Right renal pelvis (tissue), 4 donors: ENCODE measurements at regions not wholly inside any gene's neighbourhood (a gene's known extent, or its start where the extent isn't known, plus 50 kb on each side); places are given as distances from the start of the nearest gene placed in this dataset.

Experiments used
- DNase-seq, 4 donors: peaks; one replicate each; pipeline ENCODE4 v3.0.0-alpha.2; 2013; ENCODE audit warnings: low read depth in 4 of 4, low spot score in 3 of 4, missing footprints in 1 of 4

GRCh38 chr3:99384596-99384995, 253.8 kb upstream of the COL8A1 start:
- no peak for DNase-seq

GRCh38 chr3:99376926-99377325, 261.5 kb upstream of the COL8A1 start:
- DNase-seq: no peak

DNA sequence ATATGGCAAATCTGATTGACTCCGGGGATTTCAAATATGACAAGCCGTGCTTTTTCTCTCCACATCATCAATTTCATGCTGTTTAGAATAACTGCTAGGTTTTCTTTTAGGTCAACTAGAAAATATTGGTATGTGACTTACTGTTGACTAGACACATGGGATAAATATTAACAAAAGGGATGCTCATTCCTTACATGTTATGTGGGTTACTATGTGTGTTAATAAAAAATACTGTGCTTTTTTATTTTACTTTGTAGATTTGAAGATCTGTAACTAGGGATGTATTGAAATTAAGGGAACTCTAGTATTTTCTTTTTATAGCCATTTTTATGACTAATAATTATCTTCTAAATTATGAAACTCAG, 264.6 kb upstream of the COL8A1 start:
- DNase-seq: no peak

DNA sequence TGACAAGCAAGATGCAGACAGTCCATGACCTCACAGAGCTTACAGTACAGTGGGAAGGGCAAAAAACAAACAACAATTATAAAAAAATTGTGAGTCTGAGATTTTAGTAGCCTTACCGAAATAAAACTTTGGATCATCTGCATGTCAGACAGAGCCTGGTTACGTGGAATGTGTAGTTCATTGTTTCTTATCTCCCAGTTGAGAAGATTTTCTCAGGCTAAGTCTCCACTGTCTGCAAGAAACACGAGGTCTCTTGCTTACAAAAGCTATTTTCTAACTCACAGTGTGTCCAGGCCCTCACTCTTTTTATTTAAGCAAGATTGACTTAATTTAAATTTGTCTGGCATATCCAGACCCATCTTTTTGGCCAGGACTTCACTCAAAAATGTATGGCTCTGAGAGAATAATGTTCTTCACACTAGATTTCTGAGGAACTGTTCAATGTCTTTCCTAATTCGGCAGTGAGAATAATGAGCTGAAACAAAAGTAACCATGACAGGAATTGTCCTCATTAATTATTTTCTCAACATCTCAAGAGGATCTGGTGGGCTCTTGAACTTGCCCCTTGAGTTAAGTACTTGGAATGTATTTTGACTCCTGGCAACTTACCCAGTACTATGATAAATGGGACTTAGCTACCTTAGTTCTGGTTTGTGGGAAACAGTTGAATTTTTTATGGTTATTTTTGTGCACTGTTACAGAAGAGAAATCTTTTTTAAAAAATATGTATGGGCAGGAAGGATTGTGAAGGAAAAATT, 265.1 kb upstream of the COL8A1 start:
- no peak for DNase-seq

DNA sequence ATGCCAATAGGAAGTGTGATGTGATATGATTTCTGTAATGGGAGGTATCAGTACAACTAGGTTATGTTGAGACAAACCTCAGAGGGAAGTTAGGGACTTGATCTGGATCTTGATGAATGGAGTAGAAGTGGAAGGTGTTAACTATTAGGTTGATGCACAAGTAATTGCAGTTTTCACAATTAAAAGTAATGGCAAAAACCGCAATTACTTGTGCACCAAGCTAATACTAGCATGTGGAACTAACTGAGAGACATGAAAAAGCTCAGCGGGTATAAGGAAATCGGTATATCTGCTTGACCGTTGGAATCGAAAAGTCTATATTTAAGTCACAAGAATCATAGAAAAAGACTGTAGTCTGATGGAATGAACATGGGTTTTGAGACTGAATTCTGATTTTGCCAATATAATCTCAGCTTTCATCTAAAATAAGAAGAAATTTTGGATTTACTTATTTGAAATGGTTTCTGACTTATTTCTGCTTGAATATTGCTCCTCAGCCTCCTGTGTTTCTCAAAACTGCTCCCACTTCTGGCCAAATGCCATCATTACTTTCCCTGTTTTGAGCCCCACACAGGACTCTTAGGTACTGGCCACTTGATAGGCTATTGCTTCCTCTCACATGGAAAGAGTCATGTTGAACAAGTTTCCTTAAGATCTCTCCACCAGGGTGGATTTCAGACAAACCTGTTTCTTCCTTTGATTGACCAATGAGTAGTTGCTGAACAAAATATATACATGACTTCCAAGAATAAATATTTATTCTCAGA, 271.5 kb upstream of the COL8A1 start:
- DNase-seq: no peak

DNA sequence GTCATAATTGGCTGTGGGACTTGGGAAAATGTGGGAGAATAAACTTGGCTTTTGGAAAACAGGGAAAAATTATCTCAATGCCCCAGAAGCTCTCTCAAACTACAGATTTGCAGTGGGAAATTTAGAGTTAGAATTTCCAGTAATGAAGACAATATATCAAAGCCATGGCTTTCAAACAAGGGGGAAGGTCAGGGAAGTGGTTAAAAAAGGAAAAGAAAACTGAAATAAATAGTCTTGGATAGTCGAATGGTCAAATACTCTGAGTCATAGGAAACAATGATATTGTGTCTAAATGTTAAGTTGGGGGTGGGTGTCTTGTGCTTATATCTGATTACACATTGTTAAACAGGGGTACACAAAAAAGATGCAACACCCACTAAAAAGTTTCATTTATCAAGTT, 272.4 kb upstream of the COL8A1 start:
- no peak for DNase-seq

DNA sequence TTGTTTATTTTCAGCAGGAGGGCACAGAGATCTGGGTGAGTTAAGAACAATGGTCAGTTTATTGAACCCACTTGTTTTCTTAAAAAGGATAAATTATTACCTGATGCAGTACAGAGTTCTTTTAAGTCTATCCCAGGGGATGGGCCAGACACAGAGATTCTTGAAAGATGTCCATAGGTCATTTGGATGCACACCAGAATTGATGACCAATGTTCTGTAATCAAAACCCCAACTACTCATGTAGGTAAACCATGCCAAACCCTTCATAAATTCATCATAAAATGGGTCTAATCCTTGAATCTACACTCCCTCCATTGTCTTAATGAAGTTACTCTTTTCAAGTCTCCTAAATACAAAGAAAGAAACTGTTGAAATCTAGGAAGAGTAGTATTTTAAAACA, 273.0 kb upstream of the COL8A1 start:
- DNase-seq: no peak

GRCh38 chr3:99357131-99357530, 281.3 kb upstream of the COL8A1 start:
- DNase-seq: no peak

DNA sequence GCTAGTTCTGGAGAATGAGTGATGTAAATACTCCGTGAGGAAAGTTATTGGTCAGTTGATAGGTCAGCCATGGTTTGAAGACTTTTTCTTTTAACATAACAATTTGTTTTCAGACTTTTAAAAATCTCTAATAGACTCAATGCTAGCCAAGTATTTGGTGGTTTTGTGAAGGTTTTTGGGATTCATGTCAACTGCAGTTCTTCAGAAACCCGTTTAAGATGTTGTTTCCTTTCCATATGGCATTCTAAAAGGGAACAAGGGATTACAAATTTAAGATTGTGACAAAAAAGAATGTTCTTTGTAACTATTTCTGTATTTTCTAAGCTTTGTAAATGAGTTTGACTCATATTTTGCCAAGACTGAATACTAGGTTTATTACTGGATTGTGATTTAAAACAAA, 281.7 kb upstream of the COL8A1 start:
- DNase-seq: no peak

DNA sequence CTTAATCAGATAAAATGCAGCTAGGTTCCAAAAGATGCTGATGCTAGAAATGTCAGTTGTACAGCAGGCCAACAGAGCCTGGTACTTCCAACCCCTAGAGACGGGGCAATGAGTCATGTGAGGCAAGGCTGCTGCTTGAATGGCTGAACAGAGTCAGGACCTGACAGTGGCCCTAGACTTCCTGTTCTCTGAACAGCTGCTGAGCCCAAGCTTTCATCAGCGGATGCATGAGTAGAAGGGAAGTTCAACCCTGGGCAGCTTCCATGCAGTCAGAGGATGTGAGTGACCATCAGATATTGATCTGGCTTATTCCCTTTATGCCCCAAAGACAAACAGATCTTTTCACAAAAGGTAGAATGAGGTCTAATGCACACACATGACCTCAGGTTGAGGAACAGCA, 282.9 kb upstream of the COL8A1 start:
- no peak for DNase-seq

DNA sequence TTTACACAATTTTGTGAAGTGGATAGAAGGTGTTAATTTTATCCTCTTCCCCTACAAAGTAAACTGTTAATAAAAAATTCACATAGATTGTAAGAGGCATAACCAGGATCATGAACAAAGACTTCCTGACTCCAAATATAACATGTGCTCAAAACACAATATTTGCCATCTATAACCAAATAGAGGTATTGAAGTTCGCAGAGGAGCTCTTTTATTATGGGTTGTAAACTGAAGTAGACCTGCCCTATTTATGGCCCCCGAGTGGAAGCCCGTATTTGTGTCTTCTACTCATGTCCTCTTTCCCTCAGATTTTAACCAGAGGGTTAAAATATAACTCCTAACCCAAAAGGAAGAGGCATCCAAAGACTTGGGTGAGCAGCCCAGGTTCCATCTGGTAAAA, 285.6 kb upstream of the COL8A1 start:
- no peak for DNase-seq

GRCh38 chr3:99351122-99351521, 287.3 kb upstream of the COL8A1 start:
- no peak for DNase-seq

DNA sequence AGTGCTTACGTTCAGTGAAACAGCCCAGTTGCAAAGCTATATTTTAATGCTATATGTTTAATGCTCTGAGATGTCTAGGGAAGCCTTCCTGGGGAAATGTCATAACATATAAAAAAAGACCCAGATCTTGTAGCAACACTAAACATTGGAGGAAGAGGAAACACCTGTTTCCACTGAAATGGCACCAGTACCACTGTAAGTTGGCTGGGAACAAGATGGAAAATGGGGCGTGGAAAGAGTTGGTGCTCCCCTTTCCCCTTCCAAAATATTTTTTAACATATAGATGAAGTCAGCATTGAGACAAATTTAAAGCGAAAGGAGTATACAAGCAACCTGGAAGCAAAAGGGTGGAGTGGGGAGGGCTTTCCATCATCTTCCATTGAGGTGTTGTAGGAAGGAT, 289.9 kb upstream of the COL8A1 start:
- no peak for DNase-seq

DNA sequence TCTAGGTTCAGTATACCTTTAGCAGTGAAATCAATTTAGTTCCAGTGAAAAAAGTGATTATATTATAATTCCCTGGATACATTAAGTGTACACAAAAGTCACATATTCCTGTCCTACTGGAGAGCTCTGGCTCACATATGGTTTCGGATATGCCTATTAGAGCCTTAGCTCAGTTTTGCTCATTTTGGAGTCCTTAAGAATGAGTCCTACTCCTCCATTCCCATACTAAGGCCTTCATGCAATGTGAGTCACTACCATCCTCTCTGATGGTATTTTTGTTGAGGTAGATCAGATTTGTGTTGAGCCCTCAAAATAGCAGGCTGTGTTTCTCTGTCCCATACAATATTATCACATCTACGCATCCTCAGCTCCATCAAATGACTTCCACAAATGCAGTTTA, 294.2 kb upstream of the COL8A1 start:
- DNase-seq: no peak

DNA sequence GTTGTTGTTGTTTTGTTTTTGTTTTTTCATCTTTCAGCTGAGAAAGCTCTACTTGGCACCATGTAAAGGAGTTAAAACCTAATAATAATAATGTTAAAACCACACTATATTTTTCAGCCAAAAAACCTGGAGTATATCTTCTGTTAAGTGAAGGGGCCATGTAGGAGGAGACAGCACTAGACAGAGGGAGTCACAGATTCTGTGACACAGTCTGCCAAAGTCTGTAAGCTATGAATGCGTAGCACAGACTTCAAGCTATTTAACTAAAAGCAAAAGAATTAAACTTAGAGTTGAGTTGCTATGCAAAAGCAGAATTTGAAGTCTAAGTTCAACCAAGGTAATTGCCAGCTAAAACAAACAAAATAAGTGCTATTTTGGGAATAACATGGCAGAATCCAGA, 296.0 kb upstream of the COL8A1 start:
- no peak for DNase-seq

- DNase-seq: no peak
Observed at GRCh38 chr3:99339222-99339621, 299.2 kb upstream of the COL8A1 start.

- DNase-seq: no peak
Observed at GRCh38 chr3:99332718-99333117, 305.7 kb upstream of the COL8A1 start.

DNA sequence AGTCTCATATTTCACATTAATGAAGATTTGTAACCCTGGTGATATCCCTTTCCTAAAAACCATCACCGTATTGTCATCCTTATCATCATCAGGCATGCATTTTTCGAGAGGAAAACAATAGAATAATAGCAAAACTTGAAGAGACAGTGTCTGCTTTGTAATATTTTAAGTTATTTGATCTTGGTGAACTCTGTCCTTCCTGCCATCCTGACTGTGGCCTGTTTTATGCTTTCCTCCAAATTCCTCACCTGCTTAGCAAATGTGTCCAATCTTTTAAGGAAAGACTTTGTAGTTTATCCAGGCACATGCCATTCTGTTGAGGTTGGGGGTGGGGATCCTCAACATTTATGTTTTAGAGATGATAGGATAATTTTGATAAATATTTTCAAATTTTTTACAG, 306.1 kb upstream of the COL8A1 start:
- no peak for DNase-seq

DNA sequence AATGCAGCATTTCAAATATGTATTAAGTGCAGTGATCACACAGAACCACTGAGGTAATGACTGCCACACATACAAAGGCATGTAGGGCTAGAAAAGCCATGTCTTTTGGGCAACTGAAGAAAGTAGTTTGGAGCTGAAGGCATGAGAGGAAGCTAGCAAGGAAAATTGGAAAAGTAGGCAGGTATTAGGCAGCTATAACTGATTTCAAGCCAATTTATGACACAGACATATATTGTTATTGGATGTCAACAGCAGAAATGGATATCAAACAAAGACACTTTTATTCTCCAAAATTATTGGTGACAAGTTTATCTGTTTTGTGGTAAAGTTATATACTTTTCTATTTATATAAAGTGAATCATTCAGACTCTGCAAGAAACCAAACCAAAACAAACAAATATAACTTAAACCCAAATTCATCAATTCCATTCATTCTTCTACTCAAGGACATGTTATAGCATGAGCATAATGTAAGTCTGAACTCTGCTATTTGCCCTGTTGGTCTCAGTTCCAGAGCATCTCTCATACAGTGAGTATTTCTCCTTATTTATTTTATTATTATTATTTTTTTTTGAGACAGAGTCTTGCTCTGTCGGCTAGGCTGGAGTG, 307.4 kb upstream of the COL8A1 start:
- DNase-seq: no peak

- no peak for DNase-seq
Observed at GRCh38 chr3:99330281-99330680, 308.1 kb upstream of the COL8A1 start.

DNA sequence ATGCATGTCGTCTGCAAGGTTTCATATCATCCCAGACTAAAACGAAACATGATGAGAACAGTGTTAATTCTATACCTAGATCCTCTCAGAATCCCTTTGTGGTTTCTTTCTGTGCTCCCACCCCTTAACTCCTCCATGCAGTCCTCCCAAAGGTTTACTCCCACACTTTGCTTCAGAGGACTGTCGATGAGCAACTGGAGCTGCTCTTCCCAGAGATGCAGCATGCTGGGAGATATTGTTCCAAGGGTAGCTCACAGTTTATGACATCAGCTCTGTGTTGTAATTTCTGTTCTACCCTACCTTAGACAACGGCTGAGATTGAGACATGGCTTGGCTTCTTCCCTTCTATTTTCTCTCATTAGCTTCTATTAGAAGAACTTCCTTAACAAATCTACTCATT, 313.0 kb upstream of the COL8A1 start:
- DNase-seq: no peak

DNA sequence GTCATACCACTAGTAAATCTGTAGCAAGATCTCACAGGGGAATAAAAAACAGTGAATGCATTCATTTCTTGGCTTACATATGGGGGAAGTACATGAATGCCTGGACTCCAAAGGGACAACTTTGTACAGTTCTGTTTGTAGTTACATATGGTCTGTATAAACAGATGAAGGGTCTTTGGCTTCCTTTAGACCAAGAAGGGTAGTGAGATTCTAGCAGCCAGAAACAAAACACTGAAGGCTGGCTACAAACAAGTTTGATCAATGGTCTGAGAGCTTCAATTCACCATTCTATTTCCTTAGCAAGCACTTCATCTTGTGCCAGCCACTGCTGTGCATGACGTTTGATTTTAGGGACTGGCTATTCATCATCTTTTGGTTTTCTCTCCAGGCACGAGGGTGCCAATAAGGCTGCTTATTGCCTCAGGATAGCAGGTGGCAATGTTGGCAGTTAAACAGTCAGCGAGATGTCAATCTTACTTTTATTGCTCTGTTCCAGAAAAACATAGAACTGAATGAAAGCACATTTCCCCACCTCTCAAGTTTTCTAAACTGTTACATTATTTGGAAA, 313.7 kb upstream of the COL8A1 start:
- DNase-seq: no peak
